Stimulated activated CD4-positive, alpha-beta T cell treated with anti-CD3 and anti-CD28 coated beads, Interleukin-2, amount 100 ng/mL, for 24 hours (primary cell): ENCODE measurements at regions not wholly inside any gene's neighbourhood (a gene's known extent, or its start where the extent isn't known, plus 50 kb on each side); places are given as distances from the start of the nearest gene placed in this dataset.
"Not testable (repeated sequence)": the region's sequence is repeated elsewhere in the genome, so short reads cannot be mapped to it uniquely, and the experiment has no call there.

ENCODE experiments used
- DNase-seq, 2 donors: peaks; one replicate each; pipeline ENCODE4 v3.0.0-alpha.2; 2020

- DNase-seq, result no peak
These were observed 207.5 kb upstream of the SAMSN1 start for GRCh38 chr21:14753466-14754258.

- no peak for DNase-seq
These were observed 207.0 kb upstream of the SAMSN1 start for GRCh38 chr21:14753069-14753465.

- no peak for DNase-seq
These were observed 206.3 kb upstream of the SAMSN1 start for GRCh38 chr21:14752345-14752909.

- DNase-seq, result no peak
These were observed 205.7 kb upstream of the SAMSN1 start for GRCh38 chr21:14751602-14752344.

- no peak for DNase-seq
These were observed 204.9 kb upstream of the SAMSN1 start for GRCh38 chr21:14751011-14751410.

GRCh38 chr21:14750041-14750440 lies 203.9 kb upstream of the SAMSN1 start:
- DNase-seq, result no peak

- DNase-seq, result no peak
These were observed 202.5 kb upstream of the SAMSN1 start for GRCh38 chr21:14748662-14749061.

GRCh38 chr21:14744368-14744767 lies 198.3 kb upstream of the SAMSN1 start:
- DNase-seq, result no peak

- no peak for DNase-seq
These were observed 196.0 kb upstream of the SAMSN1 start for GRCh38 chr21:14742119-14742518.

- no peak for DNase-seq
These were observed 195.1 kb upstream of the SAMSN1 start for GRCh38 chr21:14741256-14741655.

- no peak for DNase-seq
These were observed 194.6 kb upstream of the SAMSN1 start for GRCh38 chr21:14740692-14741091.

- no peak for DNase-seq
These were observed 194.0 kb upstream of the SAMSN1 start for GRCh38 chr21:14740116-14740515.

GRCh38 chr21:14739590-14739989 lies 193.5 kb upstream of the SAMSN1 start:
- no peak for DNase-seq

- DNase-seq, result not testable (repeated sequence)
These were observed 192.5 kb upstream of the SAMSN1 start for GRCh38 chr21:14738576-14738975.

GRCh38 chr21:14737922-14738321 lies 191.8 kb upstream of the SAMSN1 start:
- DNase-seq, result peak; percentile 16 to 43

- DNase-seq, result no peak
These were observed 191.2 kb upstream of the SAMSN1 start for GRCh38 chr21:14737284-14737691.

- no peak for DNase-seq
These were observed 190.6 kb upstream of the SAMSN1 start for GRCh38 chr21:14736672-14737071.

- no peak for DNase-seq
These were observed 190.0 kb upstream of the SAMSN1 start for GRCh38 chr21:14736162-14736561.

- DNase-seq, result no peak
These were observed 188.7 kb upstream of the SAMSN1 start for GRCh38 chr21:14734833-14735232.

GRCh38 chr21:14734191-14734590 lies 188.1 kb upstream of the SAMSN1 start:
- peak in 1 of 2 donors; percentile 8 for DNase-seq

- DNase-seq, result no peak
These were observed 179.1 kb upstream of the SAMSN1 start for GRCh38 chr21:14725219-14725618.

GRCh38 chr21:14722841-14723483 lies 176.8 kb upstream of the SAMSN1 start:
- DNase-seq, result no peak

- DNase-seq, result no peak
These were observed 174.1 kb upstream of the SAMSN1 start for GRCh38 chr21:14720237-14720636.
